SK-N-MC (cell line): ENCODE measurements at regions not wholly inside any gene's neighbourhood (a gene's known extent, or its start where the extent isn't known, plus 50 kb on each side); places are given as distances from the start of the nearest gene placed in this dataset.

Experiments
- DNase-seq: peaks from one replicate; pipeline ENCODE4 v3.0.0-alpha.2; 2011; ENCODE audit warnings: low read depth, low spot score
- H3K27ac ChIP-seq: fragments of 200-600 bp; sonication (generic); 2 replicates; pipeline ENCODE4 v1.5.1; 2016; ENCODE audit warnings: mixed run types
- H3K36me3 ChIP-seq: fragments of 200-600 bp; sonication (generic); 2 replicates; pipeline ENCODE4 v1.6.1; 2017; ENCODE audit warnings: antibody characterized with exemption, low read length, mixed read lengths; ENCODE audit not compliant: insufficient read depth
- H3K4me3 ChIP-seq: fragments of 200-600 bp; sonication (generic); 2 replicates; pipeline ENCODE4 v1.5.1; 2016
- H3K9ac ChIP-seq: fragments of 200-600 bp; sonication (generic); 2 replicates; pipeline ENCODE4 v1.8.0; 2017; ENCODE audit warnings: mixed run types, mixed read lengths; ENCODE audit not compliant: insufficient read length
- H3K9me3 ChIP-seq: fragments of 200-600 bp; sonication (generic); 2 replicates; pipeline ENCODE4 v1.6.1; 2017; ENCODE audit warnings: low read depth, mild to moderate bottlenecking, antibody characterized with exemption, low read length, moderate library complexity, mixed read lengths
- EZH2 ChIP-seq: fragments of 200-600 bp; sonication (generic); IDR thresholded peaks from one replicate; pipeline ENCODE4 v1.6.1; 2017; ENCODE audit warnings: antibody characterized with exemption
- FOXP2 ChIP-seq: optimal IDR thresholded peaks from 2 replicates; pipeline ENCODE3; 2011; ENCODE audit warnings: mild to moderate bottlenecking, moderate library complexity; ENCODE audit not compliant: insufficient read depth; ENCODE audit errors: extremely low read length, control extremely low read depth
- POLR2AphosphoS5 ChIP-seq: IDR thresholded peaks from 2 replicates; pipeline ENCODE4 v1.6.1; 2012; ENCODE audit warnings: mild to moderate bottlenecking, low read depth, low read length, borderline replicate concordance

- TF ChIP-seq FOXP2 (no peak), POLR2AphosphoS5 (no peak), EZH2 (no peak)
- no peak overlapping the region for H3K4me3 ChIP-seq
- no peaks in the 10 kb centered on the region for H3K9me3 ChIP-seq
- no peaks in the 10 kb centered on the region for H3K36me3 ChIP-seq
- no peak overlapping the region for H3K27ac ChIP-seq
- no peak for DNase-seq
- no peak overlapping the region for H3K9ac ChIP-seq
Measured at GRCh38 chr4:173675446-173675845, 145.4 kb upstream of the HAND2 start.

- Histone ChIP-seq H3K9me3 (no peaks in the 10 kb centered on the region), H3K9ac (no peak overlapping the region), H3K4me3 (no peak overlapping the region), H3K27ac (no peak overlapping the region), H3K36me3 (no peaks in the 10 kb centered on the region)
- no peak for TF ChIP-seq EZH2
- TF ChIP-seq FOXP2, result no peak
- no peak for TF ChIP-seq POLR2AphosphoS5
- no peak for DNase-seq
Measured at GRCh38 chr4:173669460-173670179, 139.6 kb upstream of the HAND2 start.

- no peak for TF ChIP-seq FOXP2
- no peak for TF ChIP-seq EZH2
- no peak for TF ChIP-seq POLR2AphosphoS5
- Histone ChIP-seq H3K27ac (no peak overlapping the region), H3K36me3 (no peaks in the 10 kb centered on the region), H3K4me3 (no peak overlapping the region), H3K9me3 (no peaks in the 10 kb centered on the region), H3K9ac (no peak overlapping the region)
- no peak for DNase-seq
Measured at GRCh38 chr4:173661001-173661400, 131.0 kb upstream of the HAND2 start.

- no peak for DNase-seq
Measured at GRCh38 chr4:173656898-173657297, 126.9 kb upstream of the HAND2 start.

GRCh38 chr4:173652283-173652931 lies 122.4 kb upstream of the HAND2 start:
- no peaks in the 10 kb centered on the region for H3K36me3 ChIP-seq
- no peaks in the 10 kb centered on the region for H3K9me3 ChIP-seq
- H3K9ac ChIP-seq, result no peak overlapping the region
- H3K4me3 ChIP-seq, result no peak overlapping the region
- no peak for DNase-seq
- TF ChIP-seq EZH2, result no peak
- no peak for TF ChIP-seq POLR2AphosphoS5
- no peak for TF ChIP-seq FOXP2
- no peak overlapping the region for H3K27ac ChIP-seq

More at GRCh38 chr4:173656898-173657297, 126.9 kb upstream of the HAND2 start:
- Histone ChIP-seq H3K9me3 (no peaks in the 10 kb centered on the region), H3K27ac (no peak overlapping the region), H3K9ac (no peak overlapping the region), H3K36me3 (no peaks in the 10 kb centered on the region), H3K4me3 (no peak overlapping the region)
- TF ChIP-seq FOXP2 (no peak), POLR2AphosphoS5 (no peak), EZH2 (no peak)

GRCh38 chr4:173651651-173652282 lies 121.7 kb upstream of the HAND2 start:
- H3K4me3 ChIP-seq, result no peak overlapping the region
- TF ChIP-seq EZH2 (no peak), POLR2AphosphoS5 (no peak), FOXP2 (no peak)
- H3K36me3 ChIP-seq, result no peaks in the 10 kb centered on the region
- H3K9me3 ChIP-seq, result no peaks in the 10 kb centered on the region
- no peak for DNase-seq
- no peak overlapping the region for H3K9ac ChIP-seq
- no peak overlapping the region for H3K27ac ChIP-seq

- TF ChIP-seq FOXP2, result no peak
- no peak for TF ChIP-seq EZH2
- TF ChIP-seq POLR2AphosphoS5, result no peak
- Histone ChIP-seq H3K27ac (no peak overlapping the region), H3K9me3 (no peaks in the 10 kb centered on the region), H3K4me3 (no peak overlapping the region), H3K36me3 (no peaks in the 10 kb centered on the region), H3K9ac (no peak overlapping the region)
- DNase-seq, result no peak
Measured at GRCh38 chr4:173647902-173648301, 117.9 kb upstream of the HAND2 start.

GRCh38 chr4:173642509-173642908 lies 112.5 kb upstream of the HAND2 start:
- H3K4me3 ChIP-seq, result no peak overlapping the region
- no peak overlapping the region for H3K27ac ChIP-seq
- no peak overlapping the region for H3K9ac ChIP-seq
- DNase-seq, result no peak
- H3K36me3 ChIP-seq, result no peaks in the 10 kb centered on the region
- H3K9me3 ChIP-seq, result no peaks in the 10 kb centered on the region
- no peak for TF ChIP-seq EZH2
- TF ChIP-seq FOXP2, result no peak
- no peak for TF ChIP-seq POLR2AphosphoS5
